K562 (cell line): ENCODE measurements at regions not wholly inside any gene's neighbourhood (a gene's known extent, or its start where the extent isn't known, plus 50 kb on each side); places are given as distances from the start of the nearest gene placed in this dataset.

ENCODE experiments used
- CREB3L1 ChIP-seq: fragments of 450-650 bp; IDR thresholded peaks from 2 replicates; pipeline ENCODE4 v1.6.1; 2014; ENCODE audit warnings: low read depth, mild to moderate bottlenecking, moderate library complexity, borderline replicate concordance
- ETV1 ChIP-seq: fragments of 450-650 bp; conservative IDR thresholded peaks from 2 replicates; pipeline ENCODE4 v1.6.1; 2016; ENCODE audit warnings: missing genetic modification characterization, control low read depth, low read depth, missing compliant biosample characterization
- FOXK2 ChIP-seq, 2 experiments: fragments of 450-650 bp; IDR thresholded peaks in 1 of 2; conservative IDR thresholded peaks in 1 of 2; 2 replicates each; pipeline ENCODE4 v1.6.1; 2016; ENCODE audit warnings: low read depth in 2 of 2, mild to moderate bottlenecking in 1 of 2
- GATA2 ChIP-seq: sonication (generic); formaldehyde crosslinking; IDR thresholded peaks from 2 replicates; pipeline ENCODE4 v1.4.0; 2020; ENCODE audit warnings: mild to moderate bottlenecking, missing genetic modification reagents
- GATAD2A ChIP-seq: fragments of 450-650 bp; IDR thresholded peaks from 2 replicates; pipeline ENCODE4 v1.6.1; 2017
- HDAC3 ChIP-seq: fragments of 450-650 bp; IDR thresholded peaks from 2 replicates; pipeline ENCODE4 v1.6.1; 2018; ENCODE audit warnings: borderline replicate concordance, mild to moderate bottlenecking, moderate library complexity; ENCODE audit not compliant: partially characterized antibody
- MAFF ChIP-seq: IDR thresholded peaks from 2 replicates; pipeline ENCODE4 v1.6.1; 2012; ENCODE audit warnings: low read length, improper control_type of control experiment
- NEUROD1 ChIP-seq: fragments of 150-350 bp; IDR thresholded peaks from 2 replicates; pipeline ENCODE4 v1.6.1; 2014; ENCODE audit warnings: borderline replicate concordance, low read length, low read depth; ENCODE audit not compliant: partially characterized antibody
- NFXL1 ChIP-seq: fragments of 450-650 bp; formaldehyde crosslinking; IDR thresholded peaks from 2 replicates; pipeline ENCODE4 v1.4.0; 2021; ENCODE audit warnings: mild to moderate bottlenecking
- NR1H2 ChIP-seq: sonication (generic); formaldehyde crosslinking; IDR thresholded peaks from 2 replicates; pipeline ENCODE4 v1.4.0; 2020; ENCODE audit warnings: mild to moderate bottlenecking, missing genetic modification reagents
- PHB ChIP-seq: fragments of 250-450 bp; sonication (Bioruptor Pico); IDR thresholded peaks from 2 replicates; pipeline ENCODE4 v1.5.0; 2021
- PTBP1 ChIP-seq: fragments of 200-400 bp; formaldehyde crosslinking; IDR thresholded peaks from 2 replicates; pipeline ENCODE4 v1.6.1; 2017; ENCODE audit warnings: low read depth, low read length
- SMARCC2 ChIP-seq: fragments of 450-650 bp; IDR thresholded peaks from 2 replicates; pipeline ENCODE4 v1.6.1; 2017; ENCODE audit warnings: antibody characterized with exemption, moderate library complexity, mild to moderate bottlenecking, low read depth
- SRSF1 ChIP-seq: fragments of 200-400 bp; formaldehyde crosslinking; IDR thresholded peaks from 2 replicates; pipeline ENCODE4 v1.6.1; 2017; ENCODE audit warnings: mild to moderate bottlenecking, low read depth, low read length, moderate library complexity
- TARDBP ChIP-seq: fragments of 450-650 bp; IDR thresholded peaks from 2 replicates; pipeline ENCODE4 v1.6.1; 2016
- TBP ChIP-seq: optimal IDR thresholded peaks from 2 replicates; pipeline ENCODE3; 2011; ENCODE audit warnings: low read depth, low read length, improper control_type of control experiment
- ZNF212 ChIP-seq: fragments of 450-650 bp; formaldehyde crosslinking; IDR thresholded peaks from 2 replicates; pipeline ENCODE4 v1.4.0; 2020; ENCODE audit warnings: mild to moderate bottlenecking
- TF ChIP-seq, protein P1 (sequence below): fragments of 250-450 bp; sonication (Bioruptor Pico); IDR thresholded peaks from 2 replicates; pipeline ENCODE4 v1.9.0; 2021; ENCODE audit warnings: mild to moderate bottlenecking
- TF ChIP-seq, protein P2 (sequence below): fragments of 450-650 bp; formaldehyde crosslinking; conservative IDR thresholded peaks from 2 replicates; pipeline ENCODE4 v1.4.0; 2022; ENCODE audit warnings: mild to moderate bottlenecking, missing genetic modification characterization
- TF ChIP-seq, protein P3 (sequence below): fragments of 200-400 bp; formaldehyde crosslinking; IDR thresholded peaks from 2 replicates; pipeline ENCODE4 v1.6.1; 2017; ENCODE audit warnings: mild to moderate bottlenecking, low read depth, low read length, moderate library complexity

DNA sequence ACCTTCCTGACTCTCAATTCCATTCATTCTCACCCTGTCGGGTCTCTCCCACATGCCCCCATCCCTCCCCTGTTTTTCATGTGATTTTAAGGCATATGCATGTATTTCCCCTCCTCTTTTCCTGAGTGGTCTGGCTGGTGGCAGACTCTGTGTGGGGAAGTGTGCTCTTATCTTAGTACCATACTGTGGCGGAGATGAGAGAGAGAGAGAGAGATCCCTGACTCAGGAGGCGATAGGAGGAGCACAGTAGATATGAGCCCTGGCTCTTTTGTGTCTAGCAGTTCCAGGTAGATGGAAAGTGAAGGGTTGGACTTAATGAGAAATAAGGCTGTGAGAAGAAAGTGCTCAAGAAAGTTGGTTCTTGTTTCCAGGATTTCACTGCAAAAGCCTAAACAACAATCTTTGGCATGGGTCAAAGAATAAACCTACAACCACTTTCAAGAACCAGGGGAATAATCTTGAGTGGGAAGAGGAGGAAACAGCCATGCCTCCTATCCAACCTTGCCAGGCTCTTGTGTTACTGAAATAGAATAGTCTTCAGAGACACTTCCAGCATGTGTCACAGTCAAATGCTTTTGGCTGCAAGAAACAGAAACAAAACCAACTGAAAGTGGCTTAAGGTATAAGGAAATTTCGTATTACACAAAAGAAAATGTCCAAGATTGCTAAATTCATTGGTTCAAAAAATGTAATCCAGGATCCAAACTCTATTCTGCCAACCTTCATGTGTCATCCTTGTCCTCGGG, 123.8 kb upstream of the MYLIP start (continued):
- TF ChIP-seq CREB3L1 (no peak), FOXK2 (conservative IDR thresholded peaks at IDR 0.05 in 1 of 2, IDR thresholded peaks at IDR 0.05 in 1 of 2; ENCODE audit: low read depth in 2 of 2) (peak; percentile 55 to 68), PHB (CRISPR knock-in tag) (no peak), GATAD2A (peak; percentile 97), MAFF (peak; percentile 56; the same call in 1 of the 2 replicates), PTBP1 (no peak), TARDBP (no peak), NR1H2 (no peak), ETV1 (tag) (0 out of 2 replicates have a peak, but pooled peaks have one; percentile 18), NEUROD1 (peak; percentile 62), ZNF212 (CRISPR knock-in tag) (no peak), NFXL1 (CRISPR knock-in tag) (no peak; the same call in 1 of the 2 replicates), SRSF1 (no peak), SMARCC2 (peak; percentile 88), HDAC3 (no peak), TBP (peak; percentile 38), GATA2 (CRISPR knock-in tag) (peak; percentile 75)
- TF ChIP-seq, protein P1, sequence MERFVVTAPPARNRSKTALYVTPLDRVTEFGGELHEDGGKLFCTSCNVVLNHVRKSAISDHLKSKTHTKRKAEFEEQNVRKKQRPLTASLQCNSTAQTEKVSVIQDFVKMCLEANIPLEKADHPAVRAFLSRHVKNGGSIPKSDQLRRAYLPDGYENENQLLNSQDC = no peak
- TF ChIP-seq, protein P2, sequence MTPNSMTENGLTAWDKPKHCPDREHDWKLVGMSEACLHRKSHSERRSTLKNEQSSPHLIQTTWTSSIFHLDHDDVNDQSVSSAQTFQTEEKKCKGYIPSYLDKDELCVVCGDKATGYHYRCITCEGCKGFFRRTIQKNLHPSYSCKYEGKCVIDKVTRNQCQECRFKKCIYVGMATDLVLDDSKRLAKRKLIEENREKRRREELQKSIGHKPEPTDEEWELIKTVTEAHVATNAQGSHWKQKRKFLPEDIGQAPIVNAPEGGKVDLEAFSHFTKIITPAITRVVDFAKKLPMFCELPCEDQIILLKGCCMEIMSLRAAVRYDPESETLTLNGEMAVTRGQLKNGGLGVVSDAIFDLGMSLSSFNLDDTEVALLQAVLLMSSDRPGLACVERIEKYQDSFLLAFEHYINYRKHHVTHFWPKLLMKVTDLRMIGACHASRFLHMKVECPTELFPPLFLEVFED = no peak
- TF ChIP-seq, protein P3, sequence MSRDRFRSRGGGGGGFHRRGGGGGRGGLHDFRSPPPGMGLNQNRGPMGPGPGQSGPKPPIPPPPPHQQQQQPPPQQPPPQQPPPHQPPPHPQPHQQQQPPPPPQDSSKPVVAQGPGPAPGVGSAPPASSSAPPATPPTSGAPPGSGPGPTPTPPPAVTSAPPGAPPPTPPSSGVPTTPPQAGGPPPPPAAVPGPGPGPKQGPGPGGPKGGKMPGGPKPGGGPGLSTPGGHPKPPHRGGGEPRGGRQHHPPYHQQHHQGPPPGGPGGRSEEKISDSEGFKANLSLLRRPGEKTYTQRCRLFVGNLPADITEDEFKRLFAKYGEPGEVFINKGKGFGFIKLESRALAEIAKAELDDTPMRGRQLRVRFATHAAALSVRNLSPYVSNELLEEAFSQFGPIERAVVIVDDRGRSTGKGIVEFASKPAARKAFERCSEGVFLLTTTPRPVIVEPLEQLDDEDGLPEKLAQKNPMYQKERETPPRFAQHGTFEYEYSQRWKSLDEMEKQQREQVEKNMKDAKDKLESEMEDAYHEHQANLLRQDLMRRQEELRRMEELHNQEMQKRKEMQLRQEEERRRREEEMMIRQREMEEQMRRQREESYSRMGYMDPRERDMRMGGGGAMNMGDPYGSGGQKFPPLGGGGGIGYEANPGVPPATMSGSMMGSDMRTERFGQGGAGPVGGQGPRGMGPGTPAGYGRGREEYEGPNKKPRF = no peak
